Iris pigment epithelial cell (primary cell): ENCODE measurements at regions not wholly inside any gene's neighbourhood (a gene's known extent, or its start where the extent isn't known, plus 50 kb on each side); places are given as distances from the start of the nearest gene placed in this dataset.

ENCODE experiments used
- DNase-seq: peaks from one replicate; pipeline ENCODE4 v3.0.0-alpha.2; 2011; ENCODE audit warnings: low read depth

- DNase-seq, result no peak
Observed at GRCh38 chr11:88448131-88448670, 110.7 kb upstream of the CTSC start.

- DNase-seq, result no peak
Observed at GRCh38 chr11:88447281-88447680, 109.7 kb upstream of the CTSC start.

- DNase-seq, result no peak
Observed at GRCh38 chr11:88439356-88439755, 101.8 kb upstream of the CTSC start.

- no peak for DNase-seq
Observed at GRCh38 chr11:88438721-88439120, 101.2 kb upstream of the CTSC start.

- DNase-seq, result no peak
Observed at GRCh38 chr11:88435415-88435814, 97.9 kb upstream of the CTSC start.

- no peak for DNase-seq
Observed at GRCh38 chr11:88434333-88434976, 96.9 kb upstream of the CTSC start.

GRCh38 chr11:88433536-88434230 is 96.1 kb upstream of the CTSC start:
- DNase-seq, result no peak

DNA sequence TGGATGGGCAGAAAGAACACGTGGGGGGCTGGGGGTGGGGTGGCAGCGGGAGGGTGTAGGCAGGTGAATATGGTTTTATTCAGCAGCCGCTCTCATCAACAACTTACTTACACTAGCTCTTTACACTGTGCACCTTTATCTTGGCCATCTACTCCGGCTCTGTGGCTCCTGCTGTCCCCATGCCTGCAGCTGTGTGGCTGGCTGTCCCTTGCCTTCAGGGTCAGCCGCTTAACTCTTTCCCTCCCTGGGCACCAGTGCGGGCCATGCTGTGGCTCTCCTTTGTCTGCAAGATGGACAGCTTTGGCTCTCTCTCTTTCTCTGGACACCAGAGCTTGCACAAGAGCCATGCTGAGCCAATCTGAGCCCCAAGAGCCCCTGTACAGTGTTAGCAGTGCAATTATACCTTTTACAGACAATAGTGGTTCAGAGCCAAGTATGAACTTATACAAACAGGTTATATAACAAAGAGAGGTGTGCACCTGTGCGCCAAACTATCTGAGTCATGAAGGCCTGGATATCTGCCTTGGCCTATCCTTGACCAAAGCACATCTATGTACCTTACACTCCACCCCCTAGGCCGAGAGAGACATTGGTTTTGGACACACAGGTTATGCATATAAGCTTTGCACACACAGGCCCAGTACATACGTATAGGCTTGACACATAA is 94.3 kb upstream of the CTSC start:
- no peak for DNase-seq

GRCh38 chr11:88428959-88429358 is 91.4 kb upstream of the CTSC start:
- DNase-seq, result no peak

- DNase-seq, result no peak
Observed at GRCh38 chr11:88427719-88428118, 90.2 kb upstream of the CTSC start.

- no peak for DNase-seq
Observed at GRCh38 chr11:88424881-88425280, 87.3 kb upstream of the CTSC start.

GRCh38 chr11:88421530-88421929 is 84.0 kb upstream of the CTSC start:
- peak; percentile 63 for DNase-seq

- peak; percentile 58 for DNase-seq
Observed at GRCh38 chr11:88420165-88420791, 82.7 kb upstream of the CTSC start.

DNA sequence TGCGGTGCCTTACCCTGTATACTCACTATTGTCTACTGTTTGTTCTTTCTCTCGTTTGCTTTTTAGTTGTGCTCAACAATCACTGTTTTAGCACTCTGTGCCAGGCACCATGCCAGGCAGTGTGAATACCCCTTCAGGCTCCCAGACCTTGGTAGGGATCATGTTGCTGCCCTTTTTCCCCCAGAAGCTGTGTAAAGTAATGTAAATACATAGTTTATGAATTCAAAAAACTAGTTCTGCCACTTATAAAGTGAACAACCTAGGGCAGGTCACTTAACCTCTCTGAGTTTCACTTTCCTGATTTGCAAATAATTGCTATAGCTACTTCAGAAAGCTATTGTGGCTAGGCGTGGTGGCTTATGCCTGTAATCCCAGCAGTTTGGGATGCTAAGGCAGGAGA is 81.0 kb upstream of the CTSC start:
- no peak for DNase-seq

DNA sequence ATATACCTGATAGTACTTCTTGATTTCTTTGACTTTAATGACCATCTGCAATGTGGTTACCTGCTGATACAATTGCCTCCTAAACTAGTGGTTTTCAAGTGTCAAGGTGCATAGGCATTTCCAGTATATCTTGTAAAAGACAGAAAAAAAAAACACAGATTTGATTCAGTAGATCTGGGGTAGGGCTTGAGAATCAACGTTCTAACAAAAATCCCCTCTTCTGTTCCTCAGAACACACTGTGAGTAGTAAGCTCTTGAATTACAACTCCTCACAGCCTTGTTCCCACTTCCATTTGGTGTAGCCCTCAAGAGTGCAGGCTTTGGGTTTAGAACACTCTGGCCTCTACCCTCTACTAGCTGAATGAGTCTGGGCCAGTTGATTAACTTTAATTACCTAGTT is 78.0 kb upstream of the CTSC start:
- no peak for DNase-seq

GRCh38 chr11:88414981-88415413 is 77.5 kb upstream of the CTSC start:
- DNase-seq, result peak; percentile 82

- DNase-seq, result peak; percentile 87
Observed at GRCh38 chr11:88414385-88414861, 76.9 kb upstream of the CTSC start.

DNA sequence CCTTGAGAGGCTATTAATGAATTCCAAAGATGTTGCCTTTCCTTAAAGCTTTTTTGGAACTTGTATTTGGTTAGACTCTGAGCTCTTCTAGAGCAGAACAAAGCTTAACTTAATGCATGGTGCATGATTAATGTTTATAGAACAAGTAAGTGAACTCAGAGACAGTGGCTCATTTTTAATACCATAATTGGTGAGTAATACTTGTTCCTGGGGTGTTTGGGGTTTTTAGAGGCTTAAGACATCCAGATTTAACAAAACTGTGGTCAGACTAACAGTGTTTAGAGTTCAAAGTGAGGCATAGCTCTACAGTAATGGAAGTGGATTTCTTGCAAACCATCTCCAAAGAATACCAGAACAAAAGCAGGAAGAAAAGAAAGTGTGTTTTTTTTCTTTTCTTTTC is 73.7 kb upstream of the CTSC start:
- peak; percentile 94 for DNase-seq

GRCh38 chr11:88410656-88411055 is 73.1 kb upstream of the CTSC start:
- DNase-seq, result no peak

DNA sequence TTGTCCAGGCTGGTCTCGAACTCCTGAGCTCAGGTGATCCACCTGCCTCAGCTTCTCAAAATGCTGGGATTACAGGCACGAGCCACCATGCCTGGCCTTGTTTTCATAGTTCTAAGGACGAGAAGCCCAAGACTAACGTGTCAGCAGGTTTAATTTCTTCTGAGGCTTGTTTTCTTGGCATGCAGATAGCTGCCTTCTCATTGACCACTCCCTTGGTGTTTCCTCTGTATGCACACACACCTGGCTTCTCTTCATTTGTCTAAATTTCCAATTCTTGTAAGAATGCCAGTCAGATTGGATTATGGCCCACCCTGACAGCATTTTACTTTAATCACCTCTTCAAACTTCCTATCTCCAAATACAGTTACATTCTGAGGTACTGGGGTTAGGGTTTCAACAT is 72.5 kb upstream of the CTSC start:
- no peak for DNase-seq

DNA sequence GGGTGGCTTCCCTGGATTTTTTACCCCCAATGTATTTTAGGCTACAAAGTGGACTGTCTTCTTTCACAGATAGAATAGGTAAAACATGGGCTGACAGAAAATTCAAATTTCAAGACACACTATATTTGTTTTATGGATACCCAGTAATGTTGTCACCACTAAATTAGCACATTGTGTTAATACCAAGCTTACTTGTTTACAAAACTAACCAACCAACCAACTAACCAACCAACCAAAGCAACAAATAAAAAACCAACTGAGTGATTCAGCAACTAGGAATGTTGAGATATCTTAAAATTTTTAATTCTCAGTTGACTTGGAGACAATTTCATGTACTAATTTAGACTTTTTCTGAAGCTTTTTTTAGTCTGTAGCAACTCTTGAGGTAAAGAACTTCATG is 69.3 kb upstream of the CTSC start:
- DNase-seq, result no peak

GRCh38 chr11:88405853-88406252 is 68.3 kb upstream of the CTSC start:
- DNase-seq, result no peak
